HTR-8/SVneo (cell line): ENCODE measurements at regions not wholly inside any gene's neighbourhood (a gene's known extent, or its start where the extent isn't known, plus 50 kb on each side); places are given as distances from the start of the nearest gene placed in this dataset.

Experiments
- DNase-seq: peaks from one replicate; pipeline ENCODE4 v3.0.0; 2011; ENCODE audit warnings: low spot score, mixed read lengths; ENCODE audit not compliant: insufficient read length
- FAIRE-seq: peaks from 2 replicates; lab custom pipeline; 2011; peaks lifted over from hg19 to GRCh38; lab: Jason Lieb, UNC

- FAIRE-seq (no peak), DNase-seq (no peak)
These were observed 90.6 kb upstream of the NTM start for GRCh38 chr11:131279654-131280384.

GRCh38 chr11:131281316-131281715 is 89.1 kb upstream of the NTM start:
- FAIRE-seq (no peak), DNase-seq (no peak)

- FAIRE-seq = no peak
These were observed 86.4 kb upstream of the NTM start for GRCh38 chr11:131284041-131284440.

GRCh38 chr11:131288521-131289091 is 81.8 kb upstream of the NTM start:
- DNase-seq (no peak), FAIRE-seq (no peak)

More at GRCh38 chr11:131284041-131284440, 86.4 kb upstream of the NTM start:
- DNase-seq = no peak

GRCh38 chr11:131290185-131290584 is 80.2 kb upstream of the NTM start:
- DNase-seq (no peak), FAIRE-seq (no peak)

- DNase-seq (no peak), FAIRE-seq (no peak)
These were observed 74.4 kb upstream of the NTM start for GRCh38 chr11:131295986-131296385.

- FAIRE-seq = no peak
- no peak for DNase-seq
These were observed 73.0 kb upstream of the NTM start for GRCh38 chr11:131297441-131297840.

- DNase-seq (no peak), FAIRE-seq (no peak)
These were observed 70.6 kb upstream of the NTM start for GRCh38 chr11:131299598-131300438.

- FAIRE-seq (no peak), DNase-seq (no peak)
These were observed 70.0 kb upstream of the NTM start for GRCh38 chr11:131300439-131300717.

GRCh38 chr11:131301306-131301705 is 69.1 kb upstream of the NTM start:
- DNase-seq (no peak), FAIRE-seq (no peak)

GRCh38 chr11:131302836-131303235 is 67.6 kb upstream of the NTM start:
- no peak for DNase-seq
- FAIRE-seq = no peak

- FAIRE-seq (no peak), DNase-seq (no peak)
These were observed 66.8 kb upstream of the NTM start for GRCh38 chr11:131303611-131304119.

GRCh38 chr11:131305005-131305404 is 65.4 kb upstream of the NTM start:
- FAIRE-seq (no peak), DNase-seq (no peak)

- DNase-seq (no peak), FAIRE-seq (no peak)
These were observed 62.9 kb upstream of the NTM start for GRCh38 chr11:131307506-131307905.

- DNase-seq (no peak), FAIRE-seq (no peak)
These were observed 60.6 kb upstream of the NTM start for GRCh38 chr11:131309776-131310175.

GRCh38 chr11:131311776-131312514 is 58.5 kb upstream of the NTM start:
- DNase-seq = no peak
- no peak for FAIRE-seq
